ENCODE measurements at regions not wholly inside any gene's neighbourhood (a gene's known extent, or its start where the extent isn't known, plus 50 kb on each side); places are given as distances from the start of the nearest gene placed in this dataset.

- Histone ChIP-seq H3K4me3 (no peak overlapping the region), H3F3A (replicated peaks; ENCODE audit: low read depth) (no peaks in the 10 kb centered on the region), H3K79me2 (replicated peaks; ENCODE audit: insufficient read depth) (no peaks in the 10 kb centered on the region), H3K9me2 (ENCODE audit: insufficient read depth) (0 out of 2 replicates have a peak, but pooled peaks cover 5% of the 10 kb centered on the region), H2AFZ (no peak overlapping the region), H3K4me2 (no peak overlapping the region), H3K4me1 (ENCODE audit: insufficient read depth) (peaks cover 20% of the 10 kb centered on the region), H4K20me1 (replicated peaks; ENCODE audit: insufficient read depth) (no peaks in the 10 kb centered on the region), H3K36me3 (ENCODE audit: insufficient read depth) (no peaks in the 10 kb centered on the region), H3K27ac (ENCODE audit: low read depth) (no peak overlapping the region), H3K27me3 (ENCODE audit: insufficient read depth) (no peaks in the 10 kb centered on the region)
- no peaks in the 10 kb centered on the region for H3K27me3 Mint-ChIP-seq (ENCODE audit: insufficient read depth, low read depth, poor library complexity)
- no peak overlapping the region for H3K27ac Mint-ChIP-seq
- TF ChIP-seq REST (IDR thresholded peaks at IDR 0.05; ENCODE audit: unreplicated experiment) (no peak), NANOG (IDR thresholded peaks at IDR 0.05; ENCODE audit: borderline replicate concordance) (no peak), JUNB (IDR thresholded peaks at IDR 0.05; ENCODE audit: unreplicated experiment) (no peak), POLR2AphosphoS5 (IDR thresholded peaks at IDR 0.05; ENCODE audit: low read depth) (no peak), ETS1 (IDR thresholded peaks at IDR 0.05) (no peak), EZH2phosphoT487 (IDR thresholded peaks at IDR 0.05; ENCODE audit: unreplicated experiment) (no peak), ZNF462 (CRISPR knock-in tag; IDR thresholded peaks at IDR 0.05) (no peak), ZNF331 (CRISPR knock-in tag; IDR thresholded peaks at IDR 0.05; ENCODE audit: low read depth) (no peak), STAT1 (IDR thresholded peaks at IDR 0.05; ENCODE audit: unreplicated experiment) (no peak), EZH2 (IDR thresholded peaks at IDR 0.05; ENCODE audit: low read depth, unreplicated experiment) (no peak), CREB1 (CRISPR knock-in tag; IDR thresholded peaks at IDR 0.05; ENCODE audit: low read depth) (no peak), ZNF114 (CRISPR knock-in tag; IDR thresholded peaks at IDR 0.05) (no peak), CTCF (conservative IDR thresholded peaks at IDR 0.05; ENCODE audit: low read depth in 2 of 2) (no peak)
- no peak for DNase-seq (ENCODE audit: low spot score)
- H3K36me3 Mint-ChIP-seq (ENCODE audit: low read depth) = no peaks in the 10 kb centered on the region
- no peaks in the 10 kb centered on the region for H3K9me3 Mint-ChIP-seq
- no peak for ATAC-seq
- peaks cover 13% of the 10 kb centered on the region for H3K4me1 Mint-ChIP-seq
- no peak overlapping the region for H3K4me3 Mint-ChIP-seq
Observed at GRCh38 chr9:107874137-107874536, 384.6 kb upstream of the KLF4 start.

All from GM23338 (cell line).